ENCODE measurements at regions not wholly inside any gene's neighbourhood (a gene's known extent, or its start where the extent isn't known, plus 50 kb on each side); places are given as distances from the start of the nearest gene placed in this dataset.
"Not testable (repeated sequence)": the region's sequence is repeated elsewhere in the genome, so short reads cannot be mapped to it uniquely, and the experiment has no call there.

DNA sequence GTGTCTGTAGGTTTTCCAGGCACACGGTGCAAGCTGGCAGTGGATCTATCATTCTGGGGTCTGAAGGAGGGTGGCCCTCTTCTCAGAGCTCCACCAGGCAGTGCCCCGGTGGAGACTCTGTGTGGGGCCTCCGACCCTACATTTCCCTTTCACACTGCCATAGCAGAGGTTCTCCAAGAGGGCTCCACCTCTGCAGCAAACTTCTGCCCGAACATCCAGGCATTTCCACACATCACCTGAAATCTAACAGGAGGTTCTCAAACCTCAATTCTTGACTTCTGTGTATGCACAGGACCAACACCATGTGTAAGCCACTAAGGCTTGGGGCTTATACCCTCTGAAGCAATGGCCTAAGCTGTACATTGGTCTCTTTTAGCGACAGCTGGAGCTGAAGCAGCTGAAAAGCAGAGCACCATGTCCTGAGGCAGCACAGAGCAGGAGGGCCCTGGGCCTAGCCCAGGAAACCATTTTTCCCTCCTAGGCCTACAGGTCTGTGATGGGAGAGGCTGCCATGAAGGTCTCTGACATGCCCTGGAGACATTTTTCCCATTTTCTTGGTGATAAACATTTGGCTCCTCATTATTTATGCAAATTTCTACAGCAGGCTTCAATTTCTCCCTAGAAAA, 253.3 kb downstream of the ERMARD start:
- no peak for DNase-seq (ENCODE audit: low read depth, low spot score)
- in situ Hi-C loops (cut with HindIII; ENCODE audit: low pct_unique_long_range_greater_than_20kb, low sequenced_read_pairs), result no loop called here

GRCh38 chr6:170003451-170004160, 252.2 kb downstream of the ERMARD start:
- DNase-seq (ENCODE audit: low read depth, low spot score), result no peak
- in situ Hi-C loops (cut with HindIII; ENCODE audit: low pct_unique_long_range_greater_than_20kb, low sequenced_read_pairs), result no loop called here

DNA sequence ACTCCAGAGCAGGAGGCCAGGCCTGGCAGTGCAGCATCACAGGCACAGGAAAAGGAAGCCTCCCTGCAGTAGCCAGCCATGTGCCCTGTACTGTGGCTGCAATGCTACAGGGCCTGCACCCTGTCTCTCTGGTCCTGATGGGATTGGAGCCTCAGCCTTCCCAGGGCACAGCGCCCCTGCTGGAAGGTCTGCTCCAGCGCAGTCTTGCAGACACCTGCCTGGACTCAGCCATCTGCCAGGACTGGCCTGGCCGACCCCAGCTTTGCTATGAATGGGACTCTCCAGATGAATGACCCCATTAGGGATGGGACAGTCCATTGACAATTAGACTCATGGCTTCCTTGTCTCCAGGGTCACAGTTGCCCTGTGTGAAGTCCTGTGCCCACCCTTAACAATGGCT, 251.6 kb downstream of the ERMARD start:
- DNase-seq (ENCODE audit: low read depth, low spot score), result peak; percentile 3
- in situ Hi-C loops (cut with HindIII; ENCODE audit: low pct_unique_long_range_greater_than_20kb, low sequenced_read_pairs), result no loop called here

DNA sequence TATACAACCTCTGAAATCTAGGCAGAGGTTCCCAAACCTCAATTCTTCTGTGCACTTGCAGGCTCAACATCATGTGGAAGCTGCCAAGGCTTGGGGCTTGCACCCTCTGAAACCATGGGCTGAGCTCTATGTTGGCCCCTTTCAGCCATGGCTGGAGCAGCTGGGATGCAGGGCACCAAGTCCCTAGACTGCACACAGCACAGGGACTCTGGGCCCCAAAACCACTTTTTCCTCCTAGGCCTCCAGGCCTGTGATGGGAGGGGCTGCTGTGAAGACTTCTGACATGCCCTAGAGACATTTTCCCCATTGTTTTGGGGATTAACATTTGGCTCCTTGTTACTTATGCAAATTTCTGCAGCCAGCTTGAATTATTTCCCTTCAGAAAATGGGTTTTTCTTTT, 250.4 kb downstream of the ERMARD start:
- in situ Hi-C loops (cut with HindIII; ENCODE audit: low pct_unique_long_range_greater_than_20kb, low sequenced_read_pairs); DNase-seq (ENCODE audit: low read depth, low spot score): not testable (repeated sequence)

GRCh38 chr6:170000071-170000843, 248.8 kb downstream of the ERMARD start:
- DNase-seq (ENCODE audit: low read depth, low spot score), result no peak
- in situ Hi-C loops (cut with HindIII; ENCODE audit: low pct_unique_long_range_greater_than_20kb, low sequenced_read_pairs), result no loop called here

DNA sequence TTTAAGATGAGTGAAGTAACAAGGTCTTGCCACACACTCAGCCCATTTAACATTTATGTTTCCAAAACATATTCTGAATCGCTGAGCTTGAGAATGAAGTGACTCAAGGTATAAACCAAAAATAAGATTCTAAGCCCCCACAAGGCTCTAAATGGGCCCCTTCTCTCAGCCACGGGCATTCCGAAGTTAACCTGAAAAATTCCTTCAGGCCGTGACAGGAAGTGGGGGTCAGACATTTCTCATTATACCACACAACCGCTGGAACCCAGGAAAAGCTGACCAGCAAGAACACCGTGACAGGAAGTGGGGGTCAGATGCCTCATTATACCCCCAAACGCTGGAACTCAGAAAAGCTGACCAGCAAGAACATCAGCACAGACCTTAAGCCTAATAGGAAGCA, 247.9 kb downstream of the ERMARD start:
- in situ Hi-C loops (cut with HindIII; ENCODE audit: low pct_unique_long_range_greater_than_20kb, low sequenced_read_pairs), result no loop called here
- DNase-seq (ENCODE audit: low read depth, low spot score), result no peak

DNA sequence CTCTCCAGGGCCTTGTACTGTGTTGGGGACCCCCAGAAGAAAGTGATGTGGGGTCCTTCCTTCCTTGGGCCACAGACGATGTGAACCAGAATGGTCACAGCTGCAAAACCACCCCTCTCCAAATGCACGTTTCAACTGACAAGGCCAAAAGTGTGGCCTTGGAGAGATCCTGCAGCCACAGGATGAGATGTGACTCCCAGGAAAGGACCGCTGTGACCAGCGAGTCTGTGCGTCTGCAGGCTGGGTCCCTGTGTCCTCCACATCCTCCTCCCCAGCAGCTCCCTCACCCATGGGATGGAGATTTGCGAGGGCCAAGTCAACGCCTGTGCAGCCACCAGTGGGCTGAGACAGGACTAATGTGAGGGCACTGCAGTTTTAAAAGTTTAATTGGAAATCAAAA, 247.0 kb downstream of the ERMARD start:
- in situ Hi-C loops (cut with HindIII; ENCODE audit: low pct_unique_long_range_greater_than_20kb, low sequenced_read_pairs), result no loop called here
- DNase-seq (ENCODE audit: low read depth, low spot score), result no peak

DNA sequence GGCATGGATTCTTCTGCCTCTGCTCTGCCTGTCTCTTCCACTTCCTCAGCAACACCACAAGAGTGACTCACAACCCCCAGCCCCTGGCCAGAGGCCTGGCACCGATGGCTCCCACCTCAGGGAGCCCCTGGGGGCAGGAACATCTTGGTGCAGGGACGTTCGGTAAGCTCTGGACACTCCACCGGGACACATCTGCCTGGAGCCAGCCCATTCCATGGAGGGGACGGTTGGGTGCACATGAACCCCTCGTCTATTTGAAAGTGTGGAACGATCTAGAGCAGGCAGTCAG, 246.5 kb downstream of the ERMARD start:
- in situ Hi-C loops (cut with HindIII; ENCODE audit: low pct_unique_long_range_greater_than_20kb, low sequenced_read_pairs), result no loop called here
- DNase-seq (ENCODE audit: low read depth, low spot score), result no peak

DNA sequence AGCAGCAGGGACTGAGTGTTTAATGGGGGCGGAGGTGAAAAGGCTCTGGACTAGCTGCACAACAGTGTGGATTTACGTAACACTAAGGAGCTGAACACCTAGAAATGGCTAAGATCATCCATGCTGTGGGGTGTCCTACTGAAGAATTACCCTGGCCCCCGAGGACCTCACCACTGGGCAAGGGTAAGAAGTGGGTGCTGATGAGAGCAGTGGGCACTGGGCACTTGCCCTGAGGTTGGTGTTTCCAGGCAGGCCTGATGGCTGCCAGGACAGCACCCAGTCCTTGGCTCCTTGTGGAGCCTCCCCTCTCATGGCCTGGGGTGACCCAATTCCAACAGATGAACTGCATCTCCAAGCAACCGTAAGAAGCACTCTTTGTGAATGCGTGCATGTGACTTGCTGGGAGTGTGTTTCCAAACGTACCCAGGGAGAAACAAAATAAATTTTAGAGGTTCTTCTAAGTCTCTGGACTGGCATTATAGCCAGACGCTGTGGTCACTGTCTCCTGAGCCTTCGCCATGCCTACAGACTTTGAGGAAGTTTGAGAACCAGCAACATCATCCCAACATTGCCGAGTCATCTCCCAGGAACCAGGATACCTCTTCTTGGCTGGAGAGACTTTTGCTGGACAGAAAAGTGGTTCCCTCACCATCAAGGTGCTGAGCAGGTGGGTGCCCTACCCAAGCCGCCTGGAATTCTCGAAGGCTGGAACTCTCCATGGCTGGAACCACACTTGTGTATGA, 245.9 kb downstream of the ERMARD start:
- in situ Hi-C loops (cut with HindIII; ENCODE audit: low pct_unique_long_range_greater_than_20kb, low sequenced_read_pairs), result no loop called here
- DNase-seq (ENCODE audit: low read depth, low spot score), result no peak

DNA sequence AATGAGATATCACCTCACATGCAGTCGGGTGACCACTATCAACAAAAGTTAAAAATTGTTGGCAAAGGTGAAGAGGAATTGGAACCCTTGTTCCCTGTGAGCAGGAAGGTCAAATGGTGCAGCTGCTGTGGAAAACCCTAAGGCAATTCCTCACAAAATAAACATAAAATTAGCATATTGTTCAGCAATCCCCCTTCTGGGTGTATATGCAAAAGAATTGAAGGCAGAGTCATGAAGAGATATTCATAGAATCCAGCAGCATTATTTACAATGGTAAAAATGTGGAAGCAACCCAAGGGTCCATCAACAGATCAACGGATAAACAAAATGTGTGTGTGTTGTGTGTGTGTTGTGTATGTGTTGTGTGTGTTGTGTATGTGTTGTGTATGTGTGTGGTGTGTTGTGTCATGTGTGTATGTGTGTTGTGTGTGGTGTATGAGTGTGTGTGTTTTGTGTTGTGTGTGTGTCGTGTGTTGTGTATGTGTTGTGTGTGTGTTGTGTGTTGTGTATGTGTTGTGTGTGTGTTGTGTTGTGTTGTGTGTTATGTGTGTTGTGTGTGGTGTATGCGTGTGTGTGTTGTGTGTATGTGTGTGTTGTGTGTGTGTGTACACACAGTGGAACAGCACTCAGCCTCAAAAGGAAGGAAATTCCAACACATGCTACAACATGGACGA, 245.1 kb downstream of the ERMARD start:
- no peak for DNase-seq (ENCODE audit: low read depth, low spot score)
- in situ Hi-C loops (cut with HindIII; ENCODE audit: low pct_unique_long_range_greater_than_20kb, low sequenced_read_pairs), result no loop called here

- DNase-seq (ENCODE audit: low read depth, low spot score), result no peak
- in situ Hi-C loops (cut with HindIII; ENCODE audit: low pct_unique_long_range_greater_than_20kb, low sequenced_read_pairs), result no loop called here
Measured at GRCh38 chr6:169994739-169995138, 243.3 kb downstream of the ERMARD start.

GRCh38 chr6:169993861-169994481, 242.5 kb downstream of the ERMARD start:
- no peak for DNase-seq (ENCODE audit: low read depth, low spot score)
- in situ Hi-C loops (cut with HindIII; ENCODE audit: low pct_unique_long_range_greater_than_20kb, low sequenced_read_pairs), result no loop called here

- in situ Hi-C loops (cut with HindIII; ENCODE audit: low pct_unique_long_range_greater_than_20kb, low sequenced_read_pairs), result no loop called here
- DNase-seq (ENCODE audit: low read depth, low spot score), result no peak
Measured at GRCh38 chr6:169991913-169992312, 240.5 kb downstream of the ERMARD start.

- in situ Hi-C loops (cut with HindIII; ENCODE audit: low pct_unique_long_range_greater_than_20kb, low sequenced_read_pairs), result no loop called here
Measured at GRCh38 chr6:169991031-169991390, 239.6 kb downstream of the ERMARD start.

DNA sequence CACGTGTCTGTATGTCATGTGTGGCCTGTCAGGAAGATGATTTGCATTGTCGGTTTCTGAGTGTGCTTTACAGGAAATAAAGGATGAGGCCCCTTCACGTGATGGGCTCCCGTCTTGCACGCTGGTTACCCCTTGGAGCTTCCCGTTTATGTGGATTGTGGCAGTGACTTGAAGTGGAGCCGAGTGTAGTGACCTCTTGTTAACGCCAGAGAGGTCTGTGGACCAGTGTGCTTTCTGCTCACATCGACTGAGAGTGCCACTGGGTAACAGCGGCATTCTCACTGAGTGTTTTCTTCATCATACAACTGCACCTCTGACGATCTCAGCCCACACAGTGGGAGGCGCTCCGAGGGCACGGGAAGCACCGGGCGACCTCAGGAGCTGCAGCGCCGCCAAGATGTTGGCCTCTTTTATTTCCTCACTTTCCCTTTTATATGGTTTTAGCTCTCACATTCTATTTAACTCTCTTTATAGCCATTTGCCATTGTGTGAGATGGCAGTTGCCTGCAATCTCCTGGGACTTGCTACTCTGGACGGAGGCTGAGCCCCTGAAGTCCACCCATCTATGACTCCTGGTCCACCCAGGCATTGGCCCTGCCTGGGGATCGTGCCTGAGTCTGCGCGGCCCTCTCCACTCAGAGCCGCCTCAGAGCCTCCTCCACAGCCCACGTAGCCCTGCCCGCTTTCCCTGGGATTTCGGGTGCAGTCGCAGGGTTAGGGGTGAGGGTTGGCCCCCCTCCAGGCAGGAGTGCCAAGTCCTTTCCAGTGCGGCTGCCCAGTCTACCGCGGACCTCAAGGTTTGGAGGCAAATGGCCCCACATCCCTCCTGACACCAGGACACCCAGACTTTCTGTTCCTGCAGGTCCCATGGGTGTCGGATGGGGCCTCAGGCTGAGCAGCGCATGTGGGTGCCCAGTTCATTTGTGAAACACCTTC, 238.9 kb downstream of the ERMARD start:
- in situ Hi-C loops (cut with HindIII; ENCODE audit: low pct_unique_long_range_greater_than_20kb, low sequenced_read_pairs), result no loop called here
- peak; percentile 7 for DNase-seq (ENCODE audit: low read depth, low spot score)

More at GRCh38 chr6:169991031-169991390, 239.6 kb downstream of the ERMARD start:
- no peak for DNase-seq (ENCODE audit: low read depth, low spot score)

DNA sequence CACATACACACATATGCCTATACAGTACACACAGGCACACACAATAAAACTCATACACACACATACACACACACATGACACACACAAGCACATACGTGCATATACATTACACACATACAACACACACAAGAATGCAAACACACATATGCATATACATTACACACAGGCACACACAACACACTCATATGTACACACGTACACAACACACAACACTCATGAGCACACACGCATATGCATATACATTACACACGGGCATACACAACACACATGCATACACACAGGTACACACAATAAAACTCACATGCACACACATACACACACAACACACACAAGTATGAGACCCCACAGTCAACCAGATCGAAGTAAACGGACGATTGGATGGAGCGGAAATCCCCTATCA, 238.2 kb downstream of the ERMARD start:
- in situ Hi-C loops (cut with HindIII; ENCODE audit: low pct_unique_long_range_greater_than_20kb, low sequenced_read_pairs), result no loop called here
- no peak for DNase-seq (ENCODE audit: low read depth, low spot score)

All from SK-MEL-5 (cell line).